Endodermal cell (in vitro differentiated cells): ENCODE measurements at regions not wholly inside any gene's neighbourhood (a gene's known extent, or its start where the extent isn't known, plus 50 kb on each side); places are given as distances from the start of the nearest gene placed in this dataset.

Experiments
- DNase-seq: peaks from one replicate; pipeline ENCODE4 v3.0.0-alpha.2; 2017
- H3K27ac ChIP-seq: 2 replicates; pipeline ENCODE4 v1.5.1; 2013; ENCODE audit warnings: mild to moderate bottlenecking, low read depth, low read length, moderate library complexity
- H3K27me3 ChIP-seq: 2 replicates; pipeline ENCODE4 v1.6.1; 2013; ENCODE audit warnings: mild to moderate bottlenecking, low read length, moderate library complexity; ENCODE audit not compliant: insufficient read depth, control insufficient read depth, poor library complexity, severe bottlenecking
- H3K36me3 ChIP-seq: 2 replicates; pipeline ENCODE4 v1.7.0; 2013; ENCODE audit warnings: mild to moderate bottlenecking, low read length, moderate library complexity; ENCODE audit not compliant: control insufficient read depth, insufficient read depth
- H3K4me1 ChIP-seq: one replicate; pipeline ENCODE4 v1.7.0; 2013; ENCODE audit warnings: low read length; ENCODE audit not compliant: control insufficient read depth, insufficient read depth
- H3K4me3 ChIP-seq: 2 replicates; pipeline ENCODE4 v1.5.1; 2013; ENCODE audit warnings: mild to moderate bottlenecking, low read length, moderate library complexity
- H3K9ac ChIP-seq: 2 replicates; pipeline ENCODE4 v1.6.1; 2013; ENCODE audit warnings: mild to moderate bottlenecking, low read length, moderate library complexity; ENCODE audit not compliant: poor library complexity, severe bottlenecking; ENCODE audit errors: extremely low read depth
- H3K9me3 ChIP-seq: 2 replicates; pipeline ENCODE4 v1.6.1; 2013; ENCODE audit warnings: mild to moderate bottlenecking, low read length, moderate library complexity; ENCODE audit not compliant: control insufficient read depth
- H3K27ac Mint-ChIP-seq: 2 replicates; pipeline ENCODE4 v1.8.0; 2020; ENCODE audit warnings: mixed read lengths
- H3K27me3 Mint-ChIP-seq: 2 replicates; pipeline ENCODE4 v1.8.0; 2021; ENCODE audit warnings: mild to moderate bottlenecking, mixed read lengths; ENCODE audit not compliant: insufficient read depth
- H3K36me3 Mint-ChIP-seq: 2 replicates; pipeline ENCODE4 v1.8.0; 2020; ENCODE audit warnings: low read depth, mixed read lengths
- H3K4me1 Mint-ChIP-seq: 2 replicates; pipeline ENCODE4 v1.8.0; 2020; ENCODE audit warnings: mixed read lengths
- H3K4me3 Mint-ChIP-seq: 2 replicates; pipeline ENCODE4 v1.8.0; 2020; ENCODE audit warnings: mild to moderate bottlenecking, moderate library complexity, mixed read lengths
- H3K9me3 Mint-ChIP-seq: 2 replicates; pipeline ENCODE4 v1.8.0; 2020; ENCODE audit warnings: mild to moderate bottlenecking, mixed read lengths
- CTCF ChIP-seq: fragments of 200-600 bp; sonication (generic); conservative IDR thresholded peaks from 2 replicates; pipeline ENCODE4 v1.5.0; 2021; ENCODE audit warnings: antibody characterized with exemption, mild to moderate bottlenecking
- WGBS, 2 experiments: methylation state at CpG; one replicate each; pipeline versions ENCODE4 v1.1.5 to v1.1.7; 2013; ENCODE audit warnings: missing lambda C conversion rate in 2 of 2, mixed read lengths in 1 of 2; ENCODE audit not compliant: insufficient coverage in 1 of 2, insufficient read length in 1 of 2; 5-methylcytosine and 5-hydroxymethylcytosine counted together

GRCh38 chr13:74273581-74273980, 139.4 kb upstream of the KLF12 start:
- Mint-ChIP-seq H3K27ac (no peak overlapping the region), H3K9me3 (peaks cover 4% of the 10 kb centered on the region), H3K4me3 (no peak overlapping the region), H3K4me1 (peaks cover 5% of the 10 kb centered on the region), H3K27me3 (no peaks in the 10 kb centered on the region), H3K36me3 (no peaks in the 10 kb centered on the region)
- H3K9me3 ChIP-seq, result peaks cover 9% of the 10 kb centered on the region
- no peaks in the 10 kb centered on the region for H3K27me3 ChIP-seq
- no peaks in the 10 kb centered on the region for H3K4me1 ChIP-seq
- DNase-seq, result no peak
- H3K36me3 ChIP-seq, result no peaks in the 10 kb centered on the region
- H3K9ac ChIP-seq, result no peak overlapping the region
- H3K27ac ChIP-seq, result no peak overlapping the region
- no peak for TF ChIP-seq CTCF
- WGBS, 2 experiments, result no CpG with 5 or more reads among the region's 1 CpG
- H3K4me3 ChIP-seq, result no peak overlapping the region

- Histone ChIP-seq H3K36me3 (no peaks in the 10 kb centered on the region), H3K4me1 (no peaks in the 10 kb centered on the region), H3K27me3 (no peaks in the 10 kb centered on the region), H3K9me3 (peaks cover 9% of the 10 kb centered on the region), H3K27ac (no peak overlapping the region), H3K4me3 (no peak overlapping the region), H3K9ac (no peak overlapping the region)
- DNase-seq, result no peak
- 91% methylated on average over 1 of the region's 1 CpG; no CpG with 5 or more reads in 1 of the 2 experiments for WGBS, 2 experiments
- Mint-ChIP-seq H3K9me3 (peaks cover 4% of the 10 kb centered on the region), H3K27me3 (no peaks in the 10 kb centered on the region), H3K27ac (no peak overlapping the region), H3K36me3 (no peaks in the 10 kb centered on the region), H3K4me1 (peaks cover 5% of the 10 kb centered on the region), H3K4me3 (no peak overlapping the region)
- TF ChIP-seq CTCF, result no peak
Observed at GRCh38 chr13:74272826-74273225, 138.6 kb upstream of the KLF12 start.

GRCh38 chr13:74270018-74270417, 135.8 kb upstream of the KLF12 start:
- Mint-ChIP-seq H3K4me3 (no peak overlapping the region), H3K4me1 (peaks cover 5% of the 10 kb centered on the region), H3K27me3 (no peaks in the 10 kb centered on the region), H3K36me3 (no peaks in the 10 kb centered on the region), H3K9me3 (peaks cover 4% of the 10 kb centered on the region), H3K27ac (no peak overlapping the region)
- Histone ChIP-seq H3K4me3 (no peak overlapping the region), H3K27ac (no peak overlapping the region), H3K36me3 (no peaks in the 10 kb centered on the region), H3K9me3 (peaks cover 9% of the 10 kb centered on the region), H3K27me3 (no peaks in the 10 kb centered on the region), H3K9ac (no peak overlapping the region), H3K4me1 (no peaks in the 10 kb centered on the region)
- no peak for TF ChIP-seq CTCF
- 45 to 50% methylated on average over 1 of the region's 1 CpG for WGBS, 2 experiments
- no peak for DNase-seq
